ENCODE measurements at regions not wholly inside any gene's neighbourhood (a gene's known extent, or its start where the extent isn't known, plus 50 kb on each side); places are given as distances from the start of the nearest gene placed in this dataset.
"Not testable (repeated sequence)": the region's sequence is repeated elsewhere in the genome, so short reads cannot be mapped to it uniquely, and the experiment has no call there.

GRCh38 chr6:86872810-86873209 lies 64.5 kb upstream of the HTR1E start:
- not testable (repeated sequence) for DNase-seq

DNA sequence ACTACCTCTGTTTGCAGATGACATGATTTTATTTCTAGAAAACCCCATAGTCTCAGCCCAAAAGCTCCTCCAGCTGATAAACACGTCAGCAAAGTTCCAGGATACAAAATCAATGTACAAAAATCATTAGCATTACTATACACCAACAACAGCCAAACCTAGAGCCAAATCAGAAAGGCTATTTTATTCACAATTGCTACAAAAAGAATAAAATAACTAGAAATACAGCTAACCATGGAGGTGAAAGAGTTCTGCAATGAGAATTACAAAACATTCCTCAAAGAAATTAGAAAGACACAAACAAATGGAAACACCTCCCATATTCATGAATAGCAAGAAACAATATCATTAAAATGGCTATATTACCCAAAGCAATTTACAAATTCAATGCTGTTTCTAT lies 65.6 kb upstream of the HTR1E start:
- DNase-seq, result no peak

DNA sequence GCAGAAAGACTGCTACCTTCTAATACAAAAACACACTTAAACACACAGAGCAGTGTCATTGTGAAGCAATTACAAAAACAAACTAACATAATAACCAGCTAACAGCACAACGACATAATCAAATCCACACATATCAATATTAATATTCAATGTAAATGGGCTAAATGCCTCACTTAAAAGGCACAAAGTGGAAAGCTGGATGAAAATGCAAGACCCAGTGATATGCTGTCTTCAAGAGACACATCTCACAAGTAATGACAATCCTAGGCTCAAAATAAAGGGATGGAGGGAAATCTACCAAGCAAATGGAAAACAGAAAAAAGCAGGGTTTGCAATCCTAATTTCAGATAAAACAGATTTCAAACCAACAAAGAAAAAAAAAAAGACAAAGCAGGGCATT lies 67.8 kb upstream of the HTR1E start:
- DNase-seq, result no peak

- no peak for DNase-seq
Observed at GRCh38 chr6:86859513-86859912, 77.8 kb upstream of the HTR1E start.

- DNase-seq, result no peak
Observed at GRCh38 chr6:86858970-86859369, 78.4 kb upstream of the HTR1E start.

- no peak for DNase-seq
Observed at GRCh38 chr6:86857783-86858182, 79.5 kb upstream of the HTR1E start.

- peak; percentile 48 for DNase-seq
Observed at GRCh38 chr6:86856937-86857563, 80.3 kb upstream of the HTR1E start.

DNA sequence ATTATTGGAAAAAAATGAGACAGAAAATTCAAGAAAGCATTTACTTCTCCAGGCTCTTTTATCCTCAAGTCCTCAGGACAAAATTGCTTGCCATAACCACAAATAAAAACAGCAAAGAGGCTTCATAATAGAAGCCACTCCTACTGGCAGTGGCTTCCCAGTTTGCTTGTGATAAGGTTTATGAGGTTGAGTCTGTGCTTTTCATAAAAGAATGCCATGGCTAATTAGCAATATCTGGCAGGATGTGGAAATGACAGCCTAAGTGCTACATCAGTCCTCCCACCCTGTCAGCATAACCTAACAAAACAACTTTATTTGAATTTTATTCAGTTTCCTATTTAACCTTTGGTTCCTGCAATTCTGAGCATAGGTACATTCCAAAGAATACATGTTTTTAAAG lies 80.9 kb upstream of the HTR1E start:
- DNase-seq, result no peak

DNA sequence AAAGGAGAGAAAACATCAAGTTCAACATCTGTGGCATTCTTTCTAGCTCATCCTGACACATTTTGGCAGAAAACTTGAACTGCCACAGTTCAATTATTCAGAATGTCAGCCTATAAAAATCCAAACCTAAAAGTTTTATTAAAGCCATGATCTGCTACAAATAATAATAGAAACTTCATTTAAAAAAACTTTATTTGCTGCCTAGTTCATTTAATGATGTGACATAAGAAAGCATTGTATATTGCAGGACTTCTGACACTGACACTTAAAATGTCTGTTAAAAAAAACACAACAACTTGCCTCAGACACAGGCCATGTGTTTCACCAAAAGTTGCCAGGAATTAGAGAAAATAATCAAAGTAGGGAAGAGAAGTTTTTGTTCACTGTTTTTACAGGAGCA lies 88.3 kb upstream of the HTR1E start:
- no peak for DNase-seq

GRCh38 chr6:86832686-86833085 lies 104.6 kb upstream of the HTR1E start:
- DNase-seq, result no peak

DNA sequence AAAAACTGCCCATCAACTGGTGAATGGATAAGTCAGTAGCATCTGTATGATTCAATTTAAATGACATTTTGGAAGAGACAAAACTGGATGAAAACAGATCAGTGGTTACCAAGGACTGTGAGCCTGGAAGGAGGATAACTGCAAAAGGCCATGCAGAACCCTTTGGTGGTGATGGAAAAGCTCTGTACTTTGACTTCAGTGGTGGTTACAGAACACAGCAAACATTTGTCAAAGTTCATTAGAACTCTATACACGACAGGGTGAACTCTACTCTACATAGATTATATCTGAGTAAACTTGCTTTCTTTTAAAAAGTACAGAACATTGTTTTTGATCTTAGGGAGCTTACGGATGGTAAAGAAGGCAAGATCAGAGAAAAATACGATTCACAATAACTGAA lies 111.9 kb upstream of the HTR1E start:
- no peak for DNase-seq

DNA sequence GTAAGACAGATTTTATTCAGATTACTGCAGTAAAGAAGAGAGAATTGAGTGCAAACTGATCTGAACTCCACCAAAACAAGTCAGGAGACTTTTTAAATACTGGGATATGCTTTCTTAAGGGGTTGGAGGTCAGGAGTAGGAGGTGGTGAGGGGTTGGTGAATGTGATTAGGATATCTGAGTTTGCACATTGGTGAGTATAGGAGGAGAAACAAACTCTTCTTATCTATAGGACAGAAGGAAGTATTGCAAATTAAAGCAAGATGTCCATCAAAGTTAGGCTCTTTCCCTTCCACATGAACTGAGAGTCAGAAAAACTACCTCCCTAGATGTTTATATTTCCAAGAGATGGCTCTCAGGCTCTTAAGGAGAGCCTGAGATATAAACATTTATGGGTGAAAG lies 114.6 kb upstream of the HTR1E start:
- DNase-seq, result no peak

GRCh38 chr6:86820750-86821149 lies 116.6 kb upstream of the HTR1E start:
- no peak for DNase-seq

DNA sequence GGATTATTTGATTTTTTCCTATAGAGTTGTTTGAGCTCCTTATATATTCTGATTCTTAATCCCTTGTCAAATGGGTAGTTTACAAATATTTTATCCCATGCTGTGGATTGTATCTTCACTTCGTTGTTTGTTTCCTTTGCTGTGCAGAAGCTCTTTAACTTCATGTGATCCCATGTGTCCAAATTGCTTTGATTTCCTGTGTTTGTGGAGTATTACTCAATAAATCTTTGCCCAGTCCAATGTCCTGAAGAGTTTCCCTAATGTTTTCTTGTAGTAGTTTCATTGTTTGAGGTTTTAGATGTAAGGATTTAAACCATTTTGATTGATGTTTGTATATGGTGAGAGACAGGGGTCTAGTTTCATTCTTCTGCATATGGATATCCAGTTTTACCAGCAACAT lies 143.7 kb upstream of the HTR1E start:
- DNase-seq, result no peak

- DNase-seq, result no peak
Observed at GRCh38 chr6:86791476-86791875, 145.9 kb upstream of the HTR1E start.

DNA sequence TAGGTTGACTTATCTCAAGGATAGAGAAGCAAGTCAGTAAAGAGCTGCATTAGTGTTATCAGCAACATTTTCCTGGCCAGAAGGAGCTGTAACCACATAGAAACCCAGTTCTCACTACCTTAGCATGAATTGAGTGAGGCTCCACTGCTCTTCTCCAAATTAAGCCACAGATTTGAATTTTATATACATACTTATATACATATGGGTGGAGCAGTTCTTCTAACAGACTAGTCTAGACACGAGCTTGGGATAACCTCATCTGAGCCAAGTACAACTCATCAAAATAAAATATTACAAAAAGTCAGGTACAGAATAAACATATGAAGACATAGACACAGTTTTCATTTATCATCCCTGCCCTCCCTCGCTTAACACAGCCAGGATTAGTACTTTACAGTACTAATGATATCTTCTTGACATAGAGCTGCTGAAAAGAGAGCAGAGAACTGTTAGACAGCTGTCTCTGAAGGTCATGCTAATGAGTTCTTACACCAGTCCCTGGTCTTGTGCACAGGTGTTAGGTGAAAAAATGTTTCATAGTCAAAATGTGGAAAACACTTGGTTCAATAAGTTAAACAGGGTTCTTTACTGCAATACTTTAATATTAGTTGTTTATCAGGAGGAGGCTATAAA lies 147.4 kb upstream of the HTR1E start:
- DNase-seq, result no peak

GRCh38 chr6:86782328-86782727 lies 155.0 kb upstream of the HTR1E start:
- DNase-seq, result no peak

DNA sequence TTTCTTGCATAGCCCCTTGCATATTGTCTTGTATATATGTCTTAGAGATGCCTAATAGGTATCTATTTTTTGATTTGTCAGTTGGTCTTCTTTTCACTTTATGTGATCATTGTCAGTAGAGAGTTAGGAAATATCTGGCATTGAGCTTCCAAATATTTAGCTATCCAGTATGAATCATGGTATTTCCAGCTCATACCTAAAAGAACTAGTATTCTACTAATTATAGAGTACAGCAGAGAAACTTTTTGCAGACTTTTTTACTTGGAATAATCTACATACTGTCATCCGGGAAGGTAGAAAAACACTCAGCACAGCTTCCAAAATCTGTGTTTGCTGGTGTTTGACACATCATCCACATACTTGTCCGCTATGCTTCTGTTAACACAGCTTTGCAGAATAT lies 156.4 kb upstream of the HTR1E start:
- DNase-seq, result no peak

DNA sequence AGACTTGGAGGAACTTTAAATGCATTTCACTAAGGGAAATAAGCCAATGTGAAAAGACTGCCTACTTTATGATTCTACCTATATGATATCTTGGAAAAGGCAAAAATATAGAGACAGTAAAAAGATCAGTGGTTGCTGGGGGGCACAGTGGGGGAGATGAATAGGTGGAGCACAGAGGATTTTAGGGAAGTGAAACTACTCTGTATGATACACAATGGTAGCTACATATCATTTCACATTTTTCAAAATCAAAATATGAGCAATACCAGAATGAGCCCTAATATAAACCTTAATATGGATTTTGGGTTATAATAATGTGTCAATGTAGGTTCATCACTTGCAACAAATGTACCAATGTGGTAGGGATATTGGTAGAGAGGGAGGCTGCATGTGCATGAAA lies 161.4 kb upstream of the HTR1E start:
- no peak for DNase-seq

- DNase-seq, result no peak
Observed at GRCh38 chr6:86765211-86765610, 172.1 kb upstream of the HTR1E start.

- DNase-seq, result not testable (repeated sequence)
Observed at GRCh38 chr6:86759953-86760352, 177.4 kb upstream of the HTR1E start.

DNA sequence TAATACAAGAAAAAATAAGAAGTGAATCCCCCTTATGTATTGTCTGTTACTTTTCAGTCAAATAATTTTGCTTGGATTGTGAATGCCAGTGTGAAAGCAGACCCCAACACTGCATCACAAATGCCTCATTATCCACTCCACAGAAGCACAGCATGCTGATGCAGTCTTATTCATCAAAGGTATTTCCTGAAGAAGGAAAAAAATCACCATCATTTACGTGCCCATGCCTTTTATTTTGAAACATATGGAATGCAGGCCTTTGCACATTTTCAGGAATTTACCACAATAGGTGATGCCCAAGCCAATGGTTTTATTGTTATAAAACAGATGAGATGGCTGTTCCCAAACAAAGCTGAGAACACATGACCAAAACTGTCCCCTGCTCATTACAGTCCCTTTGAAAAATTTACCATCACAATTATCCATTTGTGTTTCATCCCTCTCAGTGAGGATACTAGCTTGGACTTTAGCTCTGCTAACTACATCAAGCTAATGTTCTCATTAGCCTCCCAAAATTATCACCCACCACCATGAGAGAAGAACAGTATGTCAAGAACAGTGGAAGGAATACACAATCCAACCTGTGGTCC lies 180.6 kb upstream of the HTR1E start:
- no peak for DNase-seq

GRCh38 chr6:86744048-86744447 lies 193.3 kb upstream of the HTR1E start:
- DNase-seq, result no peak

- no peak for DNase-seq
Observed at GRCh38 chr6:86738078-86738477, 199.2 kb upstream of the HTR1E start.

DNA sequence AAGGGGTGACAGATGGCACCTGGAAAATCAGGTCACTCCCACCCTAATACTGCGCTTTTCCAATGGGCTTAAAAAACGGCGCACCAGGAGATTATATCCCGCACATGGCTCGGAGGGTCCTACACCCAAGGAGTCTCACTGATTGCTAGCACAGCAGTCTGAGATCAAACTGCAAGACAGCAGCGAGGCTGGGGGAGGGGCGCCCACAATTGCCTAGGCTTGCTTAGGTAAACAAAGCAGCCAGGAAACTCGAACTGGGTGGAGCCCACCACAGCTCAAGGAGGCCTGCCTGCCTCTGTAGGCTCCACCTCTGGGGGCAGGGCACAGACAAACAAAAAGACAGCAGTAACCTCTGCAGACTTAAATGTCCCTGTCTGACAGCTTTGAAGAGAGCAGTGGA lies 205.7 kb upstream of the HTR1E start:
- DNase-seq, result not testable (repeated sequence)
